ENCODE measurements at regions not wholly inside any gene's neighbourhood (a gene's known extent, or its start where the extent isn't known, plus 50 kb on each side); places are given as distances from the start of the nearest gene placed in this dataset.

DNA sequence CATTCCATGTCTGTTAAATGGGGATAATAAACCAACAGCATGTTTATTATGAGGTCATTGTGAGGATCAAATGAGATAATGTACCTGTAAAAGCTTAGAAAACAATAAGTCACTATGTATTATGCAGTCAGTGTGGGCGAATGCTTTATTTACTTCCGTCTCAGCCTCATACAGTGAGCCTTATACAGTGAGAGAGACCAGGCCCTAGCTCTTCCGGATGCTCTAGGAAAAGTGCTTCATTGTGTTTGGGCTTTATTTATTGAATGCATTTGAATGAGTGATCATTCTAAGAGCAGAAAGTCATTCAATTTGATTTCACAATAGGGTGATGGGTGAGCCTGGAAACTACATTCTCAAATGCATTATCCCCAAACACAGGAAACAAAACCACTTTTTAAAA, 603.9 kb upstream of the FANCL start:
- H3K56ac ChIP-seq (replicated peaks; ENCODE audit: insufficient read length, low read depth, low read length), result no peak overlapping the region
- no peaks in the 10 kb centered on the region for H3K36me3 ChIP-seq (ENCODE audit: control insufficient read depth in 2 of 4, insufficient read depth in 4 of 4, low read length in 3 of 4)
- no peak overlapping the region for H3K4me2 ChIP-seq (ENCODE audit: insufficient read depth in 1 of 2, low read depth in 2 of 2, low read length in 2 of 2)
- TF ChIP-seq TAF1 (IDR thresholded peaks at IDR 0.05; ENCODE audit: low read depth, low read length), result no peak
- no peaks in the 10 kb centered on the region for H3K4me1 ChIP-seq (replicated peaks in 1 of 4; ENCODE audit: control insufficient read depth in 3 of 4, insufficient read depth in 4 of 4, low read length in 3 of 4)
- no peak overlapping the region for H2AFZ ChIP-seq (ENCODE audit: low read length)
- H3K27ac ChIP-seq (ENCODE audit: low read depth, low read length), result no peak overlapping the region
- H2AK5ac ChIP-seq (ENCODE audit: low read depth, low read length), result no peak overlapping the region
- no peak overlapping the region for H3K18ac ChIP-seq (ENCODE audit: extremely low read depth, low read length)
- no peaks in the 10 kb centered on the region for H4K20me1 ChIP-seq (replicated peaks in 1 of 2; ENCODE audit: control insufficient read depth in 1 of 2, insufficient read depth in 2 of 2, low read length in 2 of 2)
- ChIA-PET CTCF (ENCODE audit: partially characterized antibody) (interaction anchor here (2.3 kb wide), 1 partner anchor 180 kb away, joined by 6 read pairs; no protein-coding TSS in a partner anchor), POLR2A (ENCODE audit: partially characterized antibody) (no interaction called here)
- no peaks in the 10 kb centered on the region for H3K79me1 ChIP-seq (ENCODE audit: low read depth, low read length)
- H4K5ac ChIP-seq (ENCODE audit: insufficient read length, low read depth, low read length), result no peak overlapping the region
- H2BK15ac ChIP-seq (ENCODE audit: low read length), result no peak overlapping the region
- H3K9ac ChIP-seq (replicated peaks in 1 of 4; ENCODE audit: extremely low read depth in 1 of 4, low read depth in 3 of 4, low read length in 3 of 4), result no peak overlapping the region
- no peak overlapping the region for H3K4me3 ChIP-seq (ENCODE audit: extremely low read depth in 1 of 4, insufficient read depth in 2 of 4, low read depth in 3 of 4, low read length in 4 of 4)
- no peak overlapping the region for H2BK120ac ChIP-seq (replicated peaks; ENCODE audit: low read depth, low read length)
- H3K14ac ChIP-seq (ENCODE audit: insufficient read length), result no peak overlapping the region
- no peak overlapping the region for H3K23ac ChIP-seq (ENCODE audit: insufficient read length)
- no peak overlapping the region for H2BK12ac ChIP-seq (ENCODE audit: low read depth, low read length)
- H3K27me3 ChIP-seq (replicated peaks in 1 of 4; ENCODE audit: control insufficient read depth in 3 of 4, extremely low read depth in 1 of 4, insufficient read depth in 3 of 4, low read length in 3 of 4), result no peaks in the 10 kb centered on the region
- H3K9me3 ChIP-seq (ENCODE audit: insufficient read depth in 2 of 2, low read depth in 1 of 2, low read length in 1 of 2), result no peaks in the 10 kb centered on the region
- no peak for FAIRE-seq
- H3K79me2 ChIP-seq (ENCODE audit: control insufficient read depth in 1 of 2, insufficient read depth in 2 of 2, low read length in 2 of 2), result no peaks in the 10 kb centered on the region
- H2BK20ac ChIP-seq (ENCODE audit: low read length), result no peak overlapping the region
- no peak overlapping the region for H2BK5ac ChIP-seq (ENCODE audit: low read depth, low read length)
- no peaks in the 10 kb centered on the region for H3K23me2 ChIP-seq (ENCODE audit: low read depth, low read length)
- no peak overlapping the region for H3K4ac ChIP-seq (replicated peaks; ENCODE audit: insufficient read length, low read depth, low read length)
- no peak for DNase-seq (ENCODE audit: low read depth in 1 of 2, low spot score in 2 of 2)
- no peak overlapping the region for H4K8ac ChIP-seq (ENCODE audit: extremely low read depth, insufficient read depth, low read length)
- no peak overlapping the region for H4K91ac ChIP-seq (replicated peaks; ENCODE audit: insufficient read length, low read length)
- 83% methylated on average over 3 of the region's 3 CpGs; no CpG with 5 or more reads in 1 of the 2 experiments for WGBS, 2 experiments (ENCODE audit: extremely low coverage in 1 of 2, insufficient coverage in 1 of 2, insufficient read length in 1 of 2, insufficient replicate concordance in 2 of 2, low coverage in 1 of 2, low lambda C conversion rate in 2 of 2, missing lambda C conversion rate in 1 of 2)
